Stomach (tissue), 8 donors: ENCODE measurements at regions not wholly inside any gene's neighbourhood (a gene's known extent, or its start where the extent isn't known, plus 50 kb on each side); places are given as distances from the start of the nearest gene placed in this dataset.

Experiments
- DNase-seq, 2 donors: peaks; one replicate each; pipeline versions ENCODE4 v3.0.0 to v3.0.0-alpha.2; 2013 to 2019
- H3K27ac ChIP-seq, 5 donors: fragments of 200-600 bp in 4 of 5; sonication (generic) in 4 of 5; one replicate each; pipeline ENCODE4 v1.5.1; 2013 to 2019; ENCODE audit warnings: mild to moderate bottlenecking in 1 of 5, moderate library complexity in 1 of 5
- H3K27me3 ChIP-seq, 3 donors: fragments of 200-600 bp; sonication (generic); one replicate each; pipeline ENCODE4 v1.5.1; 2017 to 2019; ENCODE audit warnings: mixed run types in 1 of 3
- H3K36me3 ChIP-seq, 4 donors: fragments of 200-600 bp; sonication (generic); 1 replicate in 3 of 4; 2 replicates in 1 of 4; pipeline ENCODE4 v1.5.1; 2016 to 2019
- H3K4me1 ChIP-seq, 4 donors: fragments of 200-600 bp; sonication (generic); one replicate each; pipeline ENCODE4 v1.5.1; 2016 to 2019
- H3K4me3 ChIP-seq, 4 donors: fragments of 200-600 bp; sonication (generic) in 3 of 4; one replicate each; pipeline ENCODE4 v1.5.1; 2016 to 2019; ENCODE audit warnings: mild to moderate bottlenecking in 1 of 4
- H3K9me3 ChIP-seq, 4 donors: fragments of 200-600 bp; sonication (generic); one replicate each; pipeline ENCODE4 v1.5.1; 2016 to 2019
- CTCF ChIP-seq, 7 experiments: fragments of 450-650 bp in 4 of 7; fragments of 200-600 bp in 3 of 7; sonication (generic) in 3 of 7; IDR thresholded peaks; one replicate each; pipeline ENCODE4 v1.5.1; 2016 to 2019; ENCODE audit warnings: antibody characterized with exemption in 7 of 7, control low read depth in 2 of 7, mild to moderate bottlenecking in 1 of 7
- EP300 ChIP-seq: sonication (generic); formaldehyde crosslinking; IDR thresholded peaks from one replicate; pipeline ENCODE4 v1.6.1; 2017; ENCODE audit warnings: antibody characterized with exemption
- POLR2A ChIP-seq, 4 donors: fragments of 450-650 bp; IDR thresholded peaks; one replicate each; pipeline ENCODE4 v1.6.1; 2016; ENCODE audit warnings: antibody characterized with exemption in 4 of 4, control low read depth in 2 of 4, mild to moderate bottlenecking in 1 of 4, moderate library complexity in 1 of 4
- POLR2AphosphoS5 ChIP-seq, 3 donors: sonication (generic); formaldehyde crosslinking; IDR thresholded peaks; one replicate each; pipeline ENCODE4 v1.6.1; 2016; ENCODE audit warnings: antibody characterized with exemption in 3 of 3
- WGBS, 5 donors: extraction: QIAGEN DNeasy Blood & Tissue Kit in 3 of 5; methylation state at CpG; one replicate each; pipeline versions ENCODE4 v1.1.5 to v1.1.7; 2013 to 2018; 5-methylcytosine and 5-hydroxymethylcytosine counted together
- intact Hi-C: fragments of 100-400 bp; cut with DNase I; formaldehyde crosslinking; loops from one replicate; pipeline ENCODE4 v1.15.1; 2023; ENCODE audit warnings: low total_unique reads
- donor health status: healthy with polysubstance abuse.
- donor health status: Bipolar disorder and iron deficiency.
- donor health status: healthy.

GRCh38 chr1:195158091-195158490 lies 1450.1 kb downstream of the KCNT2 start:
- Histone ChIP-seq H3K27ac (no peak overlapping the region), H3K9me3 (peaks cover 0 to 6% (median 0%) of the 10 kb centered on the region in 4 donors), H3K4me3 (no peak overlapping the region), H3K36me3 (no peaks in the 10 kb centered on the region), H3K27me3 (no peaks in the 10 kb centered on the region), H3K4me1 (no peaks in the 10 kb centered on the region)
- TF ChIP-seq POLR2AphosphoS5 (IDR thresholded peaks at IDR 0.05) (no peak), POLR2A (IDR thresholded peaks at IDR 0.05) (no peak), CTCF (IDR thresholded peaks at IDR 0.05) (no peak), EP300 (no peak)
- no peak for DNase-seq
- 79 to 88% (median 85%) methylated on average over 4 of the region's 4 CpGs for WGBS, 5 donors
- intact Hi-C loops: no loop called here

GRCh38 chr1:195153107-195153506 lies 1455.1 kb downstream of the KCNT2 start:
- Histone ChIP-seq H3K9me3 (peaks cover 0 to 6% (median 0%) of the 10 kb centered on the region in 4 donors), H3K4me1 (no peaks in the 10 kb centered on the region), H3K36me3 (no peaks in the 10 kb centered on the region), H3K27ac (no peak overlapping the region), H3K4me3 (no peak overlapping the region), H3K27me3 (no peaks in the 10 kb centered on the region)
- TF ChIP-seq CTCF (IDR thresholded peaks at IDR 0.05) (no peak), POLR2A (IDR thresholded peaks at IDR 0.05) (no peak), POLR2AphosphoS5 (IDR thresholded peaks at IDR 0.05) (no peak), EP300 (no peak)
- DNase-seq: no peak
- intact Hi-C loops: no loop called here
- 80 to 95% (median 92%) methylated on average over 1 of the region's 1 CpG for WGBS, 5 donors

- H3K27me3 ChIP-seq: no peaks in the 10 kb centered on the region
- TF ChIP-seq CTCF (IDR thresholded peaks at IDR 0.05): no peak
- no peak for TF ChIP-seq EP300
- no peak for TF ChIP-seq POLR2A (IDR thresholded peaks at IDR 0.05)
- no peak for TF ChIP-seq POLR2AphosphoS5 (IDR thresholded peaks at IDR 0.05)
- no peak overlapping the region for H3K27ac ChIP-seq
- peaks cover 0 to 6% (median 0%) of the 10 kb centered on the region in 4 donors for H3K9me3 ChIP-seq
- no peaks in the 10 kb centered on the region for H3K4me1 ChIP-seq
- intact Hi-C loops: no loop called here
- no peak for DNase-seq
- H3K4me3 ChIP-seq: no peak overlapping the region
- no peaks in the 10 kb centered on the region for H3K36me3 ChIP-seq
- 94 to 100% (median 98%) methylated on average over 3 of the region's 3 CpGs for WGBS, 5 donors
Observed at GRCh38 chr1:195150768-195151167, 1457.5 kb downstream of the KCNT2 start.

GRCh38 chr1:195141294-195141693 lies 1466.9 kb downstream of the KCNT2 start:
- no peaks in the 10 kb centered on the region for H3K36me3 ChIP-seq
- peaks cover 0 to 22% (median 11%) of the 10 kb centered on the region in 4 donors for H3K9me3 ChIP-seq
- no peak for DNase-seq
- intact Hi-C loops: no loop called here
- 90 to 100% (median 97%) methylated on average over 2 of the region's 2 CpGs for WGBS, 5 donors
- no peak overlapping the region for H3K27ac ChIP-seq
- no peaks in the 10 kb centered on the region for H3K4me1 ChIP-seq
- H3K27me3 ChIP-seq: no peaks in the 10 kb centered on the region
- no peak overlapping the region for H3K4me3 ChIP-seq
- TF ChIP-seq POLR2A (IDR thresholded peaks at IDR 0.05) (no peak), EP300 (no peak), POLR2AphosphoS5 (IDR thresholded peaks at IDR 0.05) (no peak), CTCF (IDR thresholded peaks at IDR 0.05) (no peak)
